GM18868 (cell line): ENCODE measurements at regions not wholly inside any gene's neighbourhood (a gene's known extent, or its start where the extent isn't known, plus 50 kb on each side); places are given as distances from the start of the nearest gene placed in this dataset.

ENCODE experiments used
- ATAC-seq: cut with Tn5 transposase; IDR thresholded peaks from one replicate; pipeline ENCODE4 v1.9.1; 2021; ENCODE audit warnings: mild to moderate bottlenecking, moderate library complexity; ENCODE audit not compliant: unreplicated experiment

- ATAC-seq = no peak
Measured at GRCh38 chr2:82896117-82896516, 1563.0 kb downstream of the SUCLG1 start.

- no peak for ATAC-seq
Measured at GRCh38 chr2:82893190-82893589, 1565.9 kb downstream of the SUCLG1 start.

DNA sequence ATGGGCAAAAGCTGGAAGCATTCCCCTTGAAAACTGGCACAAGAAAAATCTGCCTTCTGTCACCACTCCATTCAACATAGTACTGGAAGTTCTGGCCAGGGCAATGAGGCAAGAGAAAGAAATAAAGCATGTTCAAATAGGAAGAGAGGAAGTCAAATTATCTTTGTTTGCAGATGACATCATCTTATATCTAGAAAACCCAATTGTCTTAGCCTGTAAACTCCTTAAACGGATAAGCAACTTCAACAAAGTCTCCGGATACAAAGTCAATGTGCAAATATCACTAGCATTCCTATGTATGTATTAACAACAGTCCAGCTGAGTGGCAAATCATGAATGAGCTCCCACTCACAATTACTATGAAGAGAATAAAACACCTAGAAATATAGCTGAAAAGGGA lies 1579.3 kb downstream of the SUCLG1 start:
- no peak for ATAC-seq

GRCh38 chr2:82875858-82876257 lies 1583.2 kb downstream of the SUCLG1 start:
- no peak for ATAC-seq

GRCh38 chr2:82857967-82858366 lies 1601.1 kb downstream of the SUCLG1 start:
- no peak for ATAC-seq

GRCh38 chr2:82853299-82853698 lies 1605.8 kb downstream of the SUCLG1 start:
- no peak for ATAC-seq

DNA sequence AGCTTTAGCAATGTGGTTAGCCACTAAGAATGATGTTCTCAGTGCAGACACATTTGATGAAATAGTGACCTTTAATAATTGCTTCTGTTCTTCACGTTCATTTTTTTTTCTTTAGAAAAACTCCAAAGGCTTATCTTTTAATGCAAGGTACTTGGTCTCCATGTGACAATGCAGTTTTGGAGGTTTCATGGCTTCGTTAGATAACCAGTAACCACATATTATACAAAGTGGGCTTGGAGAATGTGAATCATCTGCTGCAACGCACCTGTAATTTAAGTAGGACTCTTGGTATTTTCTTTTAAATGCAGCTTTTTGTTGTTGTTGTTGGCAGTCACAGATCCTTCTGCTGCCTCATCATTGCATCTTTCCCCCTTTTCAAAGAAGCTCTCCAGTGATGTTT lies 1606.3 kb downstream of the SUCLG1 start:
- ATAC-seq = no peak

GRCh38 chr2:82848285-82848684 lies 1610.8 kb downstream of the SUCLG1 start:
- ATAC-seq = no peak

DNA sequence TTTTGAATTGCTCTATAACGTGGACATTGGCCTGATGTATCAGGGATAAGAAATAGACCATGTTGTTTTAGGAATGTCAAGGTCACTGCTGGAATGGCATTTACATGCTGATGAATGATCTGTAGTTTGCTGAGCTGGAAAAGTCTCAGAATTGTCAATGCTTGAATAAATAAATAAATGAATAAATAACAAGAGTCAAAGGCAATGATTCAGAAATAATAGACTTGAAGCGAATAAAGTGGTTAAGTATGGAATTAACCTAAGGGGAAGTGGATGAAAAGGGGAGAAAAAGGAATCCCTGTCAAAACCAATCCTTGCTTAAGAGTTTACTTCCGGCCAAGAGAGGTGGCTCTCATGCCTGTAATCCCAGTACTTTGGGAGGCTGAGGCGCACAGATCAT lies 1620.0 kb downstream of the SUCLG1 start:
- no peak for ATAC-seq

- no peak for ATAC-seq
Measured at GRCh38 chr2:82837588-82838304, 1621.3 kb downstream of the SUCLG1 start.

DNA sequence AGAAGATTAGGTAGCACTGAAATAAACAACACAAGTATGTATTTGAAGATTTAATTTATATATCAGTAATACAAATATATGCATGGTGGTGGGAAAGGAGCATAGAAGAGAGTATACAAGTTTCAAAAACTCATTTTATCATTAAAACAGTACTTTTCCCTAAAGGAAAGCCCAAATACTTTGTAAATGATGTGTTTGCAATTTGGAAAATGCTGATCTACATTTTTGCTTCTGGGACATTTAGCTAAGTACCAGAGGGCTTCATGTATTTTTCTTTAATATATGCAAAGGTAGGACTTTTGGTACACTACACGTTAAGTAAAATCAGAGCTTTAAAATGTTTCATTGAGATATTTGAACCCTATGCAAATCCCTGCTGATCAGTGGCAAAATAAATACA lies 1624.2 kb downstream of the SUCLG1 start:
- ATAC-seq = no peak

- ATAC-seq = no peak
Measured at GRCh38 chr2:82827426-82827825, 1631.7 kb downstream of the SUCLG1 start.

- no peak for ATAC-seq
Measured at GRCh38 chr2:82826437-82826836, 1632.6 kb downstream of the SUCLG1 start.

DNA sequence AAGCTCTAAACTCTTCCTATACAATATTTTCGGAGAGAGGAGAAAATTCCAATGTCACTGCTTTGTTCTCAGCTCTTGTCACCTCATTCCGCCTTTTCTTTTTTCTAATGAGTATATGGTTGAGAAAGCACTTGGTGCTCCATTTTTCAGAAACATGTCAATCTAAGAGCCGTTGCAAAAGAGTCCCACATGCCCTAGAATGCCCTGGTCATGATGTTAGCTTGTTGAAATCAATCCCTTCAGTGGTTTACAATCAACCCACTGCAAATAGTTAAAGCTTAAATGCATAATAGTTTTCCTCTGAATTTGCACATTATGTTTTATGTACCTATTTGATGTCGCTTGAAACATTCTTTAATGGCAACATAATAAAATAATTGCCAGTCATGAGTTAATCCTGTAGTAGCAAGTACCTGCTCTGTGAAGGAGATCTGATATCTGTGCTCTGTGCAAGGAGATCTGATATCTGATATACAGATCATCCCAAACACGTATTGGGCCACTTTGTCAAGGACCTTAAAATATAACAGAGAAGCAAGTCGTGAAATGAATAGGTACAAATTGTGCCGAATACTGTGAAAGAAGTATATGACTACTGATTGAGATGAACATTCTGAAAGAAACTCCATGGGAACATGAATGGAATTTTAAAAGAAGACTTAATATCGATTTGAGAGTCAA lies 1633.5 kb downstream of the SUCLG1 start:
- ATAC-seq = no peak

DNA sequence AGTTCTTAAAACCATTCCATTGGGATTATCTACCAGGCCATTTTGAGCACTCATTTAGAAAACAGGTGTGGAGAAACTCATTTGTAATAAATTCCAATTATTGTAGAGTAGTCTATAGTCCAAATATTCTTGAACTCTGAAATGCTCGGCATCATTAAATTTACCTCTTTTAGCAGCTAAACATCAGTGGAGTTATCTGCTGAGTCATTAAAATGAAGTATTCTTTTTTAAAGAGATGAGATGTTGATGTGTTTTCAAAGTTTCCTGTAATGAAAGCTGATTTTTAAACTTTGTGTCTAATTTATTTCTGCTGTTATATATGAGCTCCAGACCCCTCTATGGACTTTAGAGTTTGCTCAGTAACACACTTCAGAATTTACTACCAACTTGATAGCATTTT lies 1635.2 kb downstream of the SUCLG1 start:
- no peak for ATAC-seq

GRCh38 chr2:82819951-82820350 lies 1639.1 kb downstream of the SUCLG1 start:
- ATAC-seq = no peak

DNA sequence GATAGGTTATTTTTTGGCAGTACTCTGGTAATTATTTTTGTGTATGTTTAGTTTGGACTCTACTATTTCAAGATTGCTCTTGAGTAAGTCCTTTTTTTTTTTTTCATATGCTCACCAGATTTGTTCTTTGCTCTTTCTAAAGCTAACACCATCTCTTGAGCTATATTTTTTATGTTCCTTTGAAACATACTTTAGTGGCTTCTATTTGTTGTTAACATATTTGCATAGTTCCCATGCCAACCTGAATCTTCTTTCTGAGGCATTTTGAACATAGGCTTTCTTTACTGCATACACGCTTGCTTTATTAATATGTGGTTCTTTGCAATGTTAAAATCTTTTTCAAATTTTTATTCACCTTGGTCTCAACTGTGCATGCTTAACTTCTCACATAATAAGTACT lies 1644.9 kb downstream of the SUCLG1 start:
- no peak for ATAC-seq

DNA sequence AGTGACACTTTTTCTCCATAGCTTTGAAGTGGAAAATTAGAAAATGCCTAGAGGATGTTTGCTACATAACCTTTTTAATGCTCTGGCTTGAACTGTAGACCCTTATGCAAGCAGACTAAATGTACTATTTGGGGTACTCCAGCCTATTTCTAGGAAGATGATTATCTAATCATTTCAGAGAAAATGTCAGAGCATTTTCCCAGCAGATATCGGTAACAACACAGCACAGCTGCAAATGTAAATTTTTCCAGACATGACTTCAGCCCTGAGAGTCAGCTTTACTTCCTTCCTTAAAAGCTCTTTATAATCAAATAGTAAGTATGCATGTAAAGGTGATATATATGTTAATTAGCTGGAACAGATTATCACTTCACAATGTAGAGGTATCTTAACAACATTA lies 1647.1 kb downstream of the SUCLG1 start:
- no peak for ATAC-seq

- ATAC-seq = no peak
Measured at GRCh38 chr2:82803307-82803706, 1655.8 kb downstream of the SUCLG1 start.

GRCh38 chr2:82797469-82797868 lies 1661.6 kb downstream of the SUCLG1 start:
- ATAC-seq = no peak

- no peak for ATAC-seq
Measured at GRCh38 chr2:82796132-82796531, 1662.9 kb downstream of the SUCLG1 start.

DNA sequence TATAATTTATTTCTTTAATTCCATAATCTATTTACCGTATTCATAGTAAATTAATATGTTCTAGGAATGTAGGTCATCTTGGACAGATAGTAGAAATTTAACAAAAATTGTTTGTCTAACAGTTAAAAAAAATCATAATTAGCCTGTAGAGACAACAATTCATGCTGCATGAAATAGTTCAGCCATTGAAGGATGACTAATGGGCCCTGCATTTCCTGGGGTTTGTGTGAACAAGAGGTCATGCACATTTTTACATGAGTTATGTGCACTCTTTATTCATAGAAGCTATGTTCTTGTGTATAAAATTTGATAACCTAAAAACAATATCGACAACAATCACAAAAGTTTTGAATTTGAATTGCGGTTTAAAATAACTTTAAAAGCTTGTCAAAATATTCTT lies 1663.6 kb downstream of the SUCLG1 start:
- no peak for ATAC-seq
